ENCODE measurements at regions not wholly inside any gene's neighbourhood (a gene's known extent, or its start where the extent isn't known, plus 50 kb on each side); places are given as distances from the start of the nearest gene placed in this dataset.

DNA sequence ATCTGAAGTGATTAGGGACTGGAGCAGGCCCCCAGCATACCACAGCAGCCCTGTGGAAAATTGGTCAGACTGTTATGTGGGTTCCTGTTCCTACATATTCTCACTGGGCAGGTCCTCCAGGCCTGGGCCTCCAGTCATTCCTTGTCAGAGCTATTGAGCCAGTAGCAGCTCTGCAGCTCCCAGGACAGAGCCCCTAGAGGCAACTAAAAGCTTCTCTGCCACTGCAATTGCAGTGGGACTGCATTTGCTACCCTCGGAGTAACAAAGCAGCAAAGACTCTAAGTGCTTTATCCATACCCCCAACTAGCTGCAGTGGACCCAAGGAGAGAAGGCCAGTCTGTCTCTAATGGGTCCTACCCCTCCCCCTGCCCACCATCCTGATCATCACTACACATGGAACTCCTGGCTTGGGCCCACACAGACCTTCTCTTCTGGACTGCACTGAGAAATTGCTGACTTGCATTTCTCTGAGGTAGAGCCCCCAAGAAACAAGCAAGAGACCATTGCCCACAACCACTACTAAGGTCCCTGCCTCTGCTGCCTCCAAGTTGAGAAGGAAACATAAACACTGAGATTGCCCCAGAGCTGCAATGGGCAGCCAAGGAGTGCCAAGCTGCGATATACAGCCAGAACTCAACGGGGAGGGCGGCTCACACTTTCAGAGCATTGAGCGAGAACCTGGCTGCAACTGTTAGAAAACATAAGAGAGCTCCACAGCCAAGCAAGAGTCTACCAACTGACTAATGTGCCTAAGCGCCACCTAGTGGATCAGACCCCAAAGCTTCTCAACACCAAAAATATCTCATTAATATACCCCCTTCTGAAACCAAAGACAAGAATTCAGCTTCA is 738.7 kb upstream of the NDST4 start:
- H2BK5ac ChIP-seq (ENCODE audit: low read depth, low read length, poor library complexity, severe bottlenecking) = no peak overlapping the region

GRCh38 chr4:115850799-115851509 is 737.5 kb upstream of the NDST4 start:
- no peak overlapping the region for H3K9ac ChIP-seq (ENCODE audit: low read length)
- 84% methylated on average over 5 of the region's 5 CpGs for WGBS
- no peak overlapping the region for H4K91ac ChIP-seq (ENCODE audit: low read length)
- no peaks in the 10 kb centered on the region for H3K79me1 ChIP-seq (replicated peaks; ENCODE audit: low read length, poor library complexity, severe bottlenecking)
- H3K18ac ChIP-seq (ENCODE audit: low read depth in 1 of 2, low read length in 2 of 2) = no peak overlapping the region
- no peaks in the 10 kb centered on the region for H3K36me3 ChIP-seq (ENCODE audit: control insufficient read depth in 1 of 2, insufficient read depth in 2 of 2, low read depth in 1 of 2, low read length in 2 of 2)
- no peak overlapping the region for H3K4me3 ChIP-seq (ENCODE audit: insufficient read depth in 1 of 2, low read depth in 1 of 2, low read length in 2 of 2)
- H3K4me2 ChIP-seq (ENCODE audit: low read length, poor library complexity, severe bottlenecking) = no peak overlapping the region
- H2AFZ ChIP-seq (ENCODE audit: low read depth, low read length) = no peak overlapping the region
- H3K23ac ChIP-seq (ENCODE audit: low read length in 2 of 2) = no peak overlapping the region
- no peaks in the 10 kb centered on the region for H3K27me3 ChIP-seq (ENCODE audit: control insufficient read depth in 1 of 2, insufficient read depth in 1 of 2, low read length in 2 of 2)
- H3K14ac ChIP-seq (ENCODE audit: low read length in 2 of 2) = no peak overlapping the region
- H2BK12ac ChIP-seq (ENCODE audit: low read length in 2 of 2) = no peak overlapping the region
- H2BK120ac ChIP-seq (ENCODE audit: low read depth, low read length) = no peak overlapping the region
- H3K27ac ChIP-seq (ENCODE audit: low read length, poor library complexity, severe bottlenecking) = no peak overlapping the region
- no peak for DNase-seq
- H3K4me1 ChIP-seq (ENCODE audit: control insufficient read depth, insufficient read depth, low read depth, low read length) = peaks cover 2% of the 10 kb centered on the region
- H3K4ac ChIP-seq (ENCODE audit: low read depth in 1 of 2, low read length in 2 of 2) = no peak overlapping the region
- no peak overlapping the region for H2BK15ac ChIP-seq (ENCODE audit: low read depth, poor library complexity, severe bottlenecking)
- H2AK5ac ChIP-seq (ENCODE audit: low read length, severe bottlenecking) = no peak overlapping the region
- H2BK5ac ChIP-seq (ENCODE audit: low read depth, low read length, poor library complexity, severe bottlenecking) = no peak overlapping the region
- H3K9me3 ChIP-seq (ENCODE audit: control insufficient read depth, low read length) = no peaks in the 10 kb centered on the region
- H4K8ac ChIP-seq (ENCODE audit: low read length) = no peak overlapping the region

More for the DNA sequence above, 738.7 kb upstream of the NDST4 start:
- peak; percentile 64 for DNase-seq
- H4K8ac ChIP-seq (ENCODE audit: low read length) = peak overlapping the region; percentile 12
- no peaks in the 10 kb centered on the region for H3K9me3 ChIP-seq (ENCODE audit: control insufficient read depth, low read length)
- 24% methylated on average over 6 of the region's 6 CpGs for WGBS
- H2AK5ac ChIP-seq (ENCODE audit: low read length, severe bottlenecking) = no peak overlapping the region
- H3K18ac ChIP-seq (ENCODE audit: low read depth in 1 of 2, low read length in 2 of 2) = no peak overlapping the region
- no peak overlapping the region for H3K4ac ChIP-seq (ENCODE audit: low read depth in 1 of 2, low read length in 2 of 2)
- no peak overlapping the region for H3K27ac ChIP-seq (ENCODE audit: low read length, poor library complexity, severe bottlenecking)
- no peaks in the 10 kb centered on the region for H3K79me1 ChIP-seq (replicated peaks; ENCODE audit: low read length, poor library complexity, severe bottlenecking)
- no peak overlapping the region for H3K9ac ChIP-seq (ENCODE audit: low read length)
- peaks cover 2% of the 10 kb centered on the region for H3K4me1 ChIP-seq (ENCODE audit: control insufficient read depth, insufficient read depth, low read depth, low read length)
- no peaks in the 10 kb centered on the region for H3K27me3 ChIP-seq (ENCODE audit: control insufficient read depth in 1 of 2, insufficient read depth in 1 of 2, low read length in 2 of 2)
- no peak overlapping the region for H3K4me3 ChIP-seq (ENCODE audit: insufficient read depth in 1 of 2, low read depth in 1 of 2, low read length in 2 of 2)
- H3K36me3 ChIP-seq (ENCODE audit: control insufficient read depth in 1 of 2, insufficient read depth in 2 of 2, low read depth in 1 of 2, low read length in 2 of 2) = no peaks in the 10 kb centered on the region
- H3K14ac ChIP-seq (ENCODE audit: low read length in 2 of 2) = no peak overlapping the region
- H3K4me2 ChIP-seq (ENCODE audit: low read length, poor library complexity, severe bottlenecking) = no peak overlapping the region
- no peak overlapping the region for H4K91ac ChIP-seq (ENCODE audit: low read length)
- no peak overlapping the region for H2AFZ ChIP-seq (ENCODE audit: low read depth, low read length)
- H3K23ac ChIP-seq (ENCODE audit: low read length in 2 of 2) = no peak overlapping the region
- H2BK15ac ChIP-seq (ENCODE audit: low read depth, poor library complexity, severe bottlenecking) = no peak overlapping the region
- no peak overlapping the region for H2BK120ac ChIP-seq (ENCODE audit: low read depth, low read length)
- H2BK12ac ChIP-seq (ENCODE audit: low read length in 2 of 2) = no peak overlapping the region

DNA sequence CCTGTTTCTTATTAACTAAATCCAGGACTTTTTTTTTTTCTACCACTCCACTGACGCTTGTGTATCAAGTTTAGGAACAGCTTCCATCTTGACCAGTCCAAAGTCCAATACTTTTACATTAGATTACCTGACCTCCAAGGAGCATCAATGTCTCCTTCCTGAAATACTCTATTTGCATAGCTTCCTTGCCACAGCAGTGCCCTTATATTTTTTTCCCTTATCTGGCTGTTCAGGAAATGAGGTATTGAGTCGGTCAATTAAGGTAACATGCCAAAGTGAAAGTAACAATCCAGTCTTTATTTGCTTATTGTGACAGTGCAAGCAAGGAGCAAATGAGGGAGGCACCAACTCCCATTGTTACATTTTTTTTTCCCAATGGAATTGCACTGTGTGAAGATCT is 730.8 kb upstream of the NDST4 start:
- 100% methylated on average over 1 of the region's 2 CpGs for WGBS
- no peak overlapping the region for H2BK15ac ChIP-seq (ENCODE audit: low read depth, poor library complexity, severe bottlenecking)
- H3K9ac ChIP-seq (ENCODE audit: low read length) = no peak overlapping the region
- no peak overlapping the region for H3K4ac ChIP-seq (ENCODE audit: low read depth in 1 of 2, low read length in 2 of 2)
- no peak overlapping the region for H3K27ac ChIP-seq (ENCODE audit: low read length, poor library complexity, severe bottlenecking)
- H3K27me3 ChIP-seq (ENCODE audit: control insufficient read depth in 1 of 2, insufficient read depth in 1 of 2, low read length in 2 of 2) = no peaks in the 10 kb centered on the region
- H4K91ac ChIP-seq (ENCODE audit: low read length) = no peak overlapping the region
- H3K23ac ChIP-seq (ENCODE audit: low read length in 2 of 2) = no peak overlapping the region
- no peak overlapping the region for H2BK12ac ChIP-seq (ENCODE audit: low read length in 2 of 2)
- H2AFZ ChIP-seq (ENCODE audit: low read depth, low read length) = no peak overlapping the region
- no peak overlapping the region for H2AK5ac ChIP-seq (ENCODE audit: low read length, severe bottlenecking)
- H3K9me3 ChIP-seq (ENCODE audit: control insufficient read depth, low read length) = no peaks in the 10 kb centered on the region
- no peak overlapping the region for H4K8ac ChIP-seq (ENCODE audit: low read length)
- H2BK5ac ChIP-seq (ENCODE audit: low read depth, low read length, poor library complexity, severe bottlenecking) = no peak overlapping the region
- no peak overlapping the region for H3K4me2 ChIP-seq (ENCODE audit: low read length, poor library complexity, severe bottlenecking)
- H3K4me1 ChIP-seq (ENCODE audit: control insufficient read depth, insufficient read depth, low read depth, low read length) = no peaks in the 10 kb centered on the region
- no peak overlapping the region for H3K14ac ChIP-seq (ENCODE audit: low read length in 2 of 2)
- no peaks in the 10 kb centered on the region for H3K36me3 ChIP-seq (ENCODE audit: control insufficient read depth in 1 of 2, insufficient read depth in 2 of 2, low read depth in 1 of 2, low read length in 2 of 2)
- no peaks in the 10 kb centered on the region for H3K79me1 ChIP-seq (replicated peaks; ENCODE audit: low read length, poor library complexity, severe bottlenecking)
- H2BK120ac ChIP-seq (ENCODE audit: low read depth, low read length) = no peak overlapping the region
- no peak overlapping the region for H3K18ac ChIP-seq (ENCODE audit: low read depth in 1 of 2, low read length in 2 of 2)
- no peak overlapping the region for H3K4me3 ChIP-seq (ENCODE audit: insufficient read depth in 1 of 2, low read depth in 1 of 2, low read length in 2 of 2)
- DNase-seq = no peak

- Histone ChIP-seq H3K79me1 (replicated peaks; ENCODE audit: low read length, poor library complexity, severe bottlenecking) (no peaks in the 10 kb centered on the region), H4K91ac (ENCODE audit: low read length) (no peak overlapping the region), H3K27ac (ENCODE audit: low read length, poor library complexity, severe bottlenecking) (no peak overlapping the region), H3K36me3 (ENCODE audit: control insufficient read depth in 1 of 2, insufficient read depth in 2 of 2, low read depth in 1 of 2, low read length in 2 of 2) (no peaks in the 10 kb centered on the region), H2AFZ (ENCODE audit: low read depth, low read length) (no peak overlapping the region), H3K9ac (ENCODE audit: low read length) (no peak overlapping the region), H3K4me2 (ENCODE audit: low read length, poor library complexity, severe bottlenecking) (no peak overlapping the region), H3K27me3 (ENCODE audit: control insufficient read depth in 1 of 2, insufficient read depth in 1 of 2, low read length in 2 of 2) (no peaks in the 10 kb centered on the region), H3K4me1 (ENCODE audit: control insufficient read depth, insufficient read depth, low read depth, low read length) (no peaks in the 10 kb centered on the region), H3K4me3 (ENCODE audit: insufficient read depth in 1 of 2, low read depth in 1 of 2, low read length in 2 of 2) (no peak overlapping the region), H2BK120ac (ENCODE audit: low read depth, low read length) (no peak overlapping the region), H2BK12ac (ENCODE audit: low read length in 2 of 2) (no peak overlapping the region), H3K23ac (ENCODE audit: low read length in 2 of 2) (no peak overlapping the region), H3K9me3 (ENCODE audit: control insufficient read depth, low read length) (peaks cover 4% of the 10 kb centered on the region), H4K8ac (ENCODE audit: low read length) (no peak overlapping the region), H2BK5ac (ENCODE audit: low read depth, low read length, poor library complexity, severe bottlenecking) (no peak overlapping the region), H3K4ac (ENCODE audit: low read depth in 1 of 2, low read length in 2 of 2) (no peak overlapping the region), H2AK5ac (ENCODE audit: low read length, severe bottlenecking) (no peak overlapping the region), H2BK15ac (ENCODE audit: low read depth, poor library complexity, severe bottlenecking) (no peak overlapping the region), H3K14ac (ENCODE audit: low read length in 2 of 2) (no peak overlapping the region), H3K18ac (ENCODE audit: low read depth in 1 of 2, low read length in 2 of 2) (no peak overlapping the region)
- DNase-seq = no peak
Measured at GRCh38 chr4:115841871-115842270, 728.5 kb upstream of the NDST4 start.
